ENCODE measurements at regions not wholly inside any gene's neighbourhood (a gene's known extent, or its start where the extent isn't known, plus 50 kb on each side); places are given as distances from the start of the nearest gene placed in this dataset.

DNA sequence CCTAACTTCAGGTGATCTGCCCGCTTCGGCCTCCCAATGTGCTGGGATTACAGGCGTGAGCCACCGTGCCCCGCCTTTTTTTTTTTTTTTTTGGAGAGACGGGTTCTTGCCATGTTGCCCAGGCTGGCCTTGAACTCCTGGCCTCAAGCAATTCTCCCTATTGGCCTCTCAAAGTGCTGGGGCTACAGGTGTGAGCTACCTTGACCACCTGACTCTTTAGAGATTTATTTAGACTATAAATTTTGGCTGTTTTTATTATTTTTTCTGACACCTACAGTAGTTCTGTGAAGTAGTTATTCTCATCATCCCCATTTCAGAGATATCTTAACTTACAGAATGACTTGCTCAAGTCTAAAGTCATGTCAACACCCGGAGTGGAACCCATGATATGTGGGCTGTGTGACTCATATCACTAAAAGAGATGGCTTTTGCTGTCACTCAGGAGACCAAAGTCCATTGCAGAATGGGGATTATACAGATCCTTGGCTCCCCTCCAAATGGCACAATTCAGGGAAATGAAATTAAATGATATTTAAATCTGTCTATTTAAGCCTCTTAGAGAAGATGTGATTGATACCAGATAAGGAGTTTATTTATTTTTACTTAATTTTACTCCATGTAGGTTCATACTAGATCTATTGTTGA, 93.2 kb downstream of the CTH start (continued):
- TF ChIP-seq IKZF1 (conservative IDR thresholded peaks at IDR 0.05) (peak; percentile 88), JUND (IDR thresholded peaks at IDR 0.05; ENCODE audit: low read depth, low read length) (peak; percentile 95), PAX8 (IDR thresholded peaks at IDR 0.05) (no peak), NRF1 (conservative IDR thresholded peaks at IDR 0.05; ENCODE audit: low read depth, low read length) (no peak), ATF7 (IDR thresholded peaks at IDR 0.05; ENCODE audit: low read depth) (peak; percentile 89), YBX1 (IDR thresholded peaks at IDR 0.05) (no peak), ZNF24 (IDR thresholded peaks at IDR 0.05) (peak; percentile 76), ASH2L (IDR thresholded peaks at IDR 0.05; ENCODE audit: borderline replicate concordance, low read depth) (no peak), TBL1XR1 (IDR thresholded peaks at IDR 0.05; ENCODE audit: low read depth, low read length) (0 out of 2 replicates have a peak, but pooled peaks have one; percentile 35), MTA3 (IDR thresholded peaks at IDR 0.05; ENCODE audit: borderline replicate concordance, low read length) (0 out of 2 replicates have a peak, but pooled peaks have one; percentile 40), CBX5 (IDR thresholded peaks at IDR 0.05; ENCODE audit: low read depth) (0 out of 2 replicates have a peak, but pooled peaks have one; percentile 25), ZBED1 (IDR thresholded peaks at IDR 0.05; ENCODE audit: borderline replicate concordance) (peak; percentile 69; the same call in 1 of the 2 replicates), RAD21 (IDR thresholded peaks at IDR 0.05; ENCODE audit: insufficient read depth, low read depth, low read length) (no peak), RFX5 (IDR thresholded peaks at IDR 0.05; ENCODE audit: low read depth, low read length) (no peak), SMAD5 (IDR thresholded peaks at IDR 0.05; ENCODE audit: low read depth) (no peak), NBN (IDR thresholded peaks at IDR 0.05) (peak; percentile 72; the same call in 1 of the 2 replicates), STAT3 (IDR thresholded peaks at IDR 0.05; ENCODE audit: low read depth, low read length) (0 out of 2 replicates have a peak, but pooled peaks have one; percentile 64), IKZF2 (IDR thresholded peaks at IDR 0.05) (peak; percentile 95 to 97), NR2C1 (IDR thresholded peaks at IDR 0.05) (no peak), ZNF207 (IDR thresholded peaks at IDR 0.05; ENCODE audit: borderline replicate concordance) (peak; percentile 8; the same call in 1 of the 2 replicates), RCOR1 (conservative IDR thresholded peaks at IDR 0.05; ENCODE audit: low read depth, low read length) (peak; percentile 79; the same call in 1 of the 2 replicates)
- TF ChIP-seq, protein P1, sequence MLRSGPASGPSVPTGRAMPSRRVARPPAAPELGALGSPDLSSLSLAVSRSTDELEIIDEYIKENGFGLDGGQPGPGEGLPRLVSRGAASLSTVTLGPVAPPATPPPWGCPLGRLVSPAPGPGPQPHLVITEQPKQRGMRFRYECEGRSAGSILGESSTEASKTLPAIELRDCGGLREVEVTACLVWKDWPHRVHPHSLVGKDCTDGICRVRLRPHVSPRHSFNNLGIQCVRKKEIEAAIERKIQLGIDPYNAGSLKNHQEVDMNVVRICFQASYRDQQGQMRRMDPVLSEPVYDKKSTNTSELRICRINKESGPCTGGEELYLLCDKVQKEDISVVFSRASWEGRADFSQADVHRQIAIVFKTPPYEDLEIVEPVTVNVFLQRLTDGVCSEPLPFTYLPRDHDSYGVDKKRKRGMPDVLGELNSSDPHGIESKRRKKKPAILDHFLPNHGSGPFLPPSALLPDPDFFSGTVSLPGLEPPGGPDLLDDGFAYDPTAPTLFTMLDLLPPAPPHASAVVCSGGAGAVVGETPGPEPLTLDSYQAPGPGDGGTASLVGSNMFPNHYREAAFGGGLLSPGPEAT (IDR thresholded peaks at IDR 0.05; ENCODE audit: low read depth): peak; percentile 93
- TF ChIP-seq, protein P2, sequence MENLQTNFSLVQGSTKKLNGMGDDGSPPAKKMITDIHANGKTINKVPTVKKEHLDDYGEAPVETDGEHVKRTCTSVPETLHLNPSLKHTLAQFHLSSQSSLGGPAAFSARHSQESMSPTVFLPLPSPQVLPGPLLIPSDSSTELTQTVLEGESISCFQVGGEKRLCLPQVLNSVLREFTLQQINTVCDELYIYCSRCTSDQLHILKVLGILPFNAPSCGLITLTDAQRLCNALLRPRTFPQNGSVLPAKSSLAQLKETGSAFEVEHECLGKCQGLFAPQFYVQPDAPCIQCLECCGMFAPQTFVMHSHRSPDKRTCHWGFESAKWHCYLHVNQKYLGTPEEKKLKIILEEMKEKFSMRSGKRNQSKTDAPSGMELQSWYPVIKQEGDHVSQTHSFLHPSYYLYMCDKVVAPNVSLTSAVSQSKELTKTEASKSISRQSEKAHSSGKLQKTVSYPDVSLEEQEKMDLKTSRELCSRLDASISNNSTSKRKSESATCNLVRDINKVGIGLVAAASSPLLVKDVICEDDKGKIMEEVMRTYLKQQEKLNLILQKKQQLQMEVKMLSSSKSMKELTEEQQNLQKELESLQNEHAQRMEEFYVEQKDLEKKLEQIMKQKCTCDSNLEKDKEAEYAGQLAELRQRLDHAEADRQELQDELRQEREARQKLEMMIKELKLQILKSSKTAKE (IDR thresholded peaks at IDR 0.05; ENCODE audit: low read depth, poor library complexity, severe bottlenecking): peak; percentile 85

Measured in GM12878 (cell line).